ENCODE measurements at regions not wholly inside any gene's neighbourhood (a gene's known extent, or its start where the extent isn't known, plus 50 kb on each side); places are given as distances from the start of the nearest gene placed in this dataset.
"Not testable (repeated sequence)": the region's sequence is repeated elsewhere in the genome, so short reads cannot be mapped to it uniquely, and the experiment has no call there.

DNA sequence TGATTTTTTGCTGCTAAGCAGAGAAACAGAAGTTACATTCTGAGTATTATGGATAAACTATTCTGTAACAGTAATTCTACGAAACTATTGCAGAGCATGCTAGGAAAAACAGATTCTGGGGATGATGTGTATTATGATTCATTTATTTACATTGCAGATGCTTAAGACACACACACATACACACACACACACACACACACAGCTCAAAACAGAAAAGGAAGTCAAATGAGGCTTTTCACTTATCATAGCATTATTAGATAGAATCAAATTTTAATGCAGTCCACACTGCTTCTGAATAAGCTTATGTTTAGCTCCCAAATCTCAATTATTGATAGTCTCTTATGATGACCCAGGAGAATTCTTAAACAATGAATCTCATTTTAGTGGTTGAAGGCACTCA, 307.2 kb downstream of the HGF start:
- no peaks in the 10 kb centered on the region for H3K9me3 Mint-ChIP-seq (ENCODE audit: unreplicated experiment)
- no peaks in the 10 kb centered on the region for H3K36me3 Mint-ChIP-seq (ENCODE audit: insufficient read depth, unreplicated experiment)
- no peak overlapping the region for H3K27ac Mint-ChIP-seq (ENCODE audit: low read depth, unreplicated experiment)
- ChIA-PET POLR2A (interaction anchor here (0.9 kb wide), 1 partner anchor 543 kb away, joined by 3 read pairs; no protein-coding TSS in a partner anchor), CTCF (interaction anchor here (0.5 to 1.2 kb wide), 2 partner anchors 396 to 764 kb away, joined by 3 read pairs; no protein-coding TSS in a partner anchor)
- DNase-seq (ENCODE audit: unreplicated experiment) = peak; percentile 30
- no TSS peak for BruUV-seq (replicated peaks)
- H3K4me1 Mint-ChIP-seq (ENCODE audit: insufficient read depth, unreplicated experiment) = peaks cover 5% of the 10 kb centered on the region
- intact Hi-C loops (cut with micrococcal nuclease) = no loop called here
- H3K4me3 Mint-ChIP-seq (ENCODE audit: unreplicated experiment) = no peak overlapping the region
- no peak for TF ChIP-seq CTCF (IDR thresholded peaks at IDR 0.05; ENCODE audit: unreplicated experiment)
- no peaks in the 10 kb centered on the region for H3K27me3 Mint-ChIP-seq (ENCODE audit: insufficient read depth, unreplicated experiment)

DNA sequence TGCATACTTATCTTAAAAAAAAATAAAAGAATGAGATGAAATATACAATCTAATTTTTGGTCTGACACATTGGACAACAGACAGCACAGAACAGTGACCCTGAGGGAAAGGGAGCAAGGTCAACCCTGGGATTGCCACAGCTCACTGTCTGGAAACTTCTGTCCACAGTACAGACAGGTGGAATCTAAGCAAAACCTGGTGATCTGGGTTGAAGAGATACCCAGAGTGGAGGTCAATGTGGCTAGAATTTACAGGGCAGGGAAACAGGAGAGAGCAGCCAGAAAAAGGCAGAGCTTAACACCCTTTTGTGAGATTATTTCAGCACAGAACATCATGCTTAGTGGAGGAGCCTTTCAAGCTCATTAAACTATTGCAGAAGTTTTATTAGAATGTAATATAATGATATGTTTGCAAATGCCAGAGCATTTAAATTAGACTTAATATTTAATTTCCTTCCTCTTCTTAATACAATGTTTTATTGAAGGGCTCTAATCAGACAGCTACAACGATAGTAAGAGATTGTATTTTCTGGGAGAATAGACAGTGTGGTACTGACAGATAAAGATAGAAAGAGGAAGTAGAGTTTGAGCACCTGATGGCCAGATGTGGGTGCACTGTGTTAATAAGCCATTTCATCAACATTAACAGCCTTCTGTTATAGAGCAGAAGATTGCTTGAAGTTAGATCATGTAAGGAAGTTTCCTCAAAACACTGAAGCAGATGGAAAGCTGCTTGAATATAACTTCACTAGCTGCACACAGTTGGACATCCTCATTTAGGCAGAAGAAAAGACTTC, 309.4 kb downstream of the HGF start:
- Mint-ChIP-seq H3K9me3 (ENCODE audit: unreplicated experiment) (no peaks in the 10 kb centered on the region), H3K4me3 (ENCODE audit: unreplicated experiment) (no peak overlapping the region), H3K27me3 (ENCODE audit: insufficient read depth, unreplicated experiment) (no peaks in the 10 kb centered on the region), H3K36me3 (ENCODE audit: insufficient read depth, unreplicated experiment) (no peaks in the 10 kb centered on the region), H3K4me1 (ENCODE audit: insufficient read depth, unreplicated experiment) (peaks cover 11% of the 10 kb centered on the region), H3K27ac (ENCODE audit: low read depth, unreplicated experiment) (no peak overlapping the region)
- DNase-seq (ENCODE audit: unreplicated experiment) = no peak
- TF ChIP-seq CTCF (IDR thresholded peaks at IDR 0.05; ENCODE audit: unreplicated experiment) = no peak
- CTCF ChIA-PET = interaction anchor here (0.8 to 2.6 kb wide), 6 partner anchors 8 to 1034 kb away, joined by 3 to 15 read pairs (median 4); no protein-coding TSS in a partner anchor
- no TSS peak for BruUV-seq (replicated peaks)
- intact Hi-C loops (cut with micrococcal nuclease) = no loop called here
- POLR2A ChIA-PET = interaction anchor here (0.7 kb wide), 1 partner anchor 583 kb away, joined by 3 read pairs; no protein-coding TSS in a partner anchor

DNA sequence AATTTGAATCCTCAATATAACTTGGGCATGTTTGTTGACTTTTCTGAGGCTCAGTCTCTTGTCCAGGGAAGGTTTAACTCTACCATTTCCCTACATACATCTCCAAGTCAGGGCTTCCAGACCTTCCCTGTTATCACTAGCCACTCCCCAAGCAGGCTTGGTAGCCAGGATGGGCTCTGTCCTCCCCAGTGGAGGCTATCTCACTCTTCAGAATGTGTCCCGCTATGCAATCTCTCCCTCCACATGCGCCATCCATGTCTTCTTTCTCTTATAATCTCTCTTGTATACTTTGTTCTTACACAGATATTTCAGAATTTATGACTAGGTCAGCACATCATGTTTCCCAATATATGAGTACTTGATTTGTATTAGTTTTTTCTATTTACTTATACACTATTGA, 310.4 kb downstream of the HGF start:
- no peak for TF ChIP-seq CTCF (IDR thresholded peaks at IDR 0.05; ENCODE audit: unreplicated experiment)
- Mint-ChIP-seq H3K4me3 (ENCODE audit: unreplicated experiment) (no peak overlapping the region), H3K4me1 (ENCODE audit: insufficient read depth, unreplicated experiment) (peaks cover 11% of the 10 kb centered on the region), H3K36me3 (ENCODE audit: insufficient read depth, unreplicated experiment) (no peaks in the 10 kb centered on the region), H3K9me3 (ENCODE audit: unreplicated experiment) (no peaks in the 10 kb centered on the region), H3K27ac (ENCODE audit: low read depth, unreplicated experiment) (no peak overlapping the region), H3K27me3 (ENCODE audit: insufficient read depth, unreplicated experiment) (no peaks in the 10 kb centered on the region)
- intact Hi-C loops (cut with micrococcal nuclease) = no loop called here
- ChIA-PET POLR2A (no interaction called here), CTCF (interaction anchor here (0.5 to 2.9 kb wide), 4 partner anchors 11 to 1340 kb away, joined by 3 to 15 read pairs (median 6); no protein-coding TSS in a partner anchor)
- BruUV-seq (replicated peaks) = no TSS peak
- DNase-seq (ENCODE audit: unreplicated experiment) = no peak

DNA sequence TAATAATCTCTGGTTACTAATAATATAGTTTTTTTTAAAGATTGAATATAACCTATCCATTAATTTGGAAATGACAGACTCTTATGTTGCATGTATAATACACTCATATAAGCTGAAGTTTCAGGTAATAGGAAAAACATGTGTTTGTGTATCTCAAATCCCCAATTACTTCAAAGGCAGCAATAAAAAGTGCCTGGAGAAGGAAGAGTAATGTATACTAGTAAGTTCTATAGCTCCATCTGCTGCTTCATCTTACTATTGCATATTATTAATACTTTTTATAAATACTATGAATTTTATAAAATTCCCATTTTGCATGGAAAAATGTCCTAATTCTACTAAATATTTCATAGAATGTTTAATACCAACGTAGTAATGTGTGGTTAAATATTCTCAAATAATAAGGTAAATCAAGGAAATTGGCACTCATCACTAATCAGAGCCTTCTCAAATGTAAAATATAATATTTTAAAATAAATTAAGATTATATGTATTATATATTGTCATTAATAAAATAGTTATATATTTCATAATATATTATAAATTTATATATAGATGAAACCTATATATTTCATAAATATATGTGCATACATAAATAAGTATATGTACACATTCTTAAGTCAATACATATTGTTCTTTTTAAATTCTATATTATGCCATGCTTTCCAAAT, 311.9 kb downstream of the HGF start:
- Mint-ChIP-seq H3K4me3 (ENCODE audit: unreplicated experiment) (no peak overlapping the region), H3K36me3 (ENCODE audit: insufficient read depth, unreplicated experiment) (no peaks in the 10 kb centered on the region), H3K9me3 (ENCODE audit: unreplicated experiment) (no peaks in the 10 kb centered on the region), H3K4me1 (ENCODE audit: insufficient read depth, unreplicated experiment) (peaks cover 6% of the 10 kb centered on the region), H3K27ac (ENCODE audit: low read depth, unreplicated experiment) (no peak overlapping the region), H3K27me3 (ENCODE audit: insufficient read depth, unreplicated experiment) (no peaks in the 10 kb centered on the region)
- peak; percentile 46 for TF ChIP-seq CTCF (IDR thresholded peaks at IDR 0.05; ENCODE audit: unreplicated experiment)
- CTCF ChIA-PET = interaction anchor here (0.5 to 3.9 kb wide), 27 partner anchors 10 to 1373 kb away, joined by 3 to 42 read pairs (median 4); partner anchors contain the start of gene SEMA3C
- intact Hi-C loops (cut with micrococcal nuclease) = loop anchor here (1.0 kb wide), 2 partner anchors 541 to 759 kb away; no protein-coding TSS in a partner anchor
- POLR2A ChIA-PET = interaction anchor here (0.5 to 3.2 kb wide), 9 partner anchors 10 to 599 kb away, joined by 3 to 25 read pairs (median 4); partner anchors contain the start of gene SEMA3C
- DNase-seq (ENCODE audit: unreplicated experiment) = peak; percentile 37
- no TSS peak for BruUV-seq (replicated peaks)

DNA sequence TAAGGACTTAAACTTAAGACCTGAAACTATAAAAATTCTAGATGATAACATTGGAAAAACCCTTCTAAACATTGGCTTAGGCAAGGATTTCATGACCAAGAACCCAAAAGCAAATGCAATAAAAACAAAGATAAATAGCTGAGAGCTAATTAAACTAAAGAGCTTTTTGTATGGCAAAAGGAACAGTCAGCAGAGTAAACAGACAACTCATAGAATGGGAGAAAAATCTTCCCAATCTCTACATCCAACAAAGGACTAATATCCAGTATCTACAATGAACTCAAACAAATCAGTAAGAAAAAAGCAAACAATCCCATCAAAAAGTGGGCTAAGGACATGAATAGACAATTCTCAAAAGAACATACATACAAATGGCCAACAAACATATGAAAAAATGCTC, 316.1 kb downstream of the HGF start:
- intact Hi-C loops (cut with micrococcal nuclease); H3K36me3 Mint-ChIP-seq (ENCODE audit: insufficient read depth, unreplicated experiment); DNase-seq (ENCODE audit: unreplicated experiment); CTCF ChIA-PET; H3K4me3 Mint-ChIP-seq (ENCODE audit: unreplicated experiment); H3K9me3 Mint-ChIP-seq (ENCODE audit: unreplicated experiment); H3K27me3 Mint-ChIP-seq (ENCODE audit: insufficient read depth, unreplicated experiment); H3K4me1 Mint-ChIP-seq (ENCODE audit: insufficient read depth, unreplicated experiment); H3K27ac Mint-ChIP-seq (ENCODE audit: low read depth, unreplicated experiment); BruUV-seq (replicated peaks): not testable (repeated sequence)
- POLR2A ChIA-PET = interaction anchor here (0.7 to 1.3 kb wide), 3 partner anchors 534 to 637 kb away, joined by 4 to 5 read pairs (median 5); no protein-coding TSS in a partner anchor
